Stimulated activated CD8-positive, alpha-beta memory T cell treated with anti-CD3 and anti-CD28 coated beads, Interleukin-7, amount 100 ng/mL, for 4 hours (primary cell): ENCODE measurements at regions not wholly inside any gene's neighbourhood (a gene's known extent, or its start where the extent isn't known, plus 50 kb on each side); places are given as distances from the start of the nearest gene placed in this dataset.

Source experiments
- DNase-seq, 2 donors: peaks; one replicate each; pipeline ENCODE4 v3.0.0-alpha.2; 2020; ENCODE audit warnings: low read depth in 2 of 2

DNA sequence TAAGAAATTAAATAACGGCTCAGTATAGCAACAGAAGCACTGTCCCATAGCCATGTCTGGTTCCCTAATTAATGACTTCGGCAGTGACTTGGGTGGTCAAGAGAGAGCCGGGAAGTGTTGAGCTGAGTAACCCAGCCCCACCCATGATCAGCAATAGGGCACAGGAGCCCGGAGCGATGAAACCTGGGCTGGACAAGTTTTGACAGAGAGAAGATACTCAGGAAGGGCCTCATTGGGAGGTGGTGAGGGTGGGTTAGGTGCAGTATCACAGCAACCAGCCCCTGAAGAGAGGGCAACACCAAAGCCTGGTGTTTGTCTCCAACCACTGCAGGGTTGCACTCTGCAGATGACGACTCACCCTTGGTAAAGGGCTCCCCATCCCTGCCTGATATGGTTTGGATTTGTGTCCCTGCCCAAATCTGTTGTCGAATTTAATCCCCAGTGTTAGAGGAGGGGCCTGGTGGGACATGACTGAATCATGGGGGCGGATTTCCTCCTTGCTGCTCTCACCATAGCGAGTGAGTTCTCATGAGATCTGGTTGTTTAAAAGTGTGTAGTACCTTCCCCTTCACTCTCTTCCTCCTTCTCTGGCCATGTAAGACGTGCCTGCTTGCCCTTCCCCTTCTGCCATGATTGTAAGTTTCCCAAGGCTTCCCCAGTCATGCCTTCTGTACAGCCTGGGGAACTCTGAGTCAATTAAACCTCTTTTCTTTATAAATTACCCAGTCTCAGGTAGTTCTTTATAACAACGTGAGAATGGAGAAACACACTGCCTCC, 124.9 kb upstream of the MED13L start:
- no peak for DNase-seq

DNA sequence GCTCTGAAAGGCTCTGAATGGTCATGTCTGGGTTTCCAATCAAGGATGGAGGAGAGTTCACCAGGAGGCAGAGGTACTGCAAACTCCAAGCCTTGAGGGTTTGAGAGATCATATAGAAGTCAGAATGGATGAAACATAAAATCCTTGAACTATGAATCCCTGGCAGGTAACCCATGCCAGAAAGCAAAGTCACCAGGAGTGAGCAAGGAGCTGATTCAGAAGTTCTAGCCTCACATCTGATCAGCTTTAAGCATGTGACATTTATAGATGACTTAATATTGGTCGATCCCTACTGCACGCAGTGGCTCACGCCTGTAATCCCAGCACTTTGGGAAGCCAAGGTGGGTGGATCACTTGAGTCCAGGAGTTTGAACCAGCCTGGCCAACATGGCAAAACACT, 126.1 kb upstream of the MED13L start:
- no peak for DNase-seq

DNA sequence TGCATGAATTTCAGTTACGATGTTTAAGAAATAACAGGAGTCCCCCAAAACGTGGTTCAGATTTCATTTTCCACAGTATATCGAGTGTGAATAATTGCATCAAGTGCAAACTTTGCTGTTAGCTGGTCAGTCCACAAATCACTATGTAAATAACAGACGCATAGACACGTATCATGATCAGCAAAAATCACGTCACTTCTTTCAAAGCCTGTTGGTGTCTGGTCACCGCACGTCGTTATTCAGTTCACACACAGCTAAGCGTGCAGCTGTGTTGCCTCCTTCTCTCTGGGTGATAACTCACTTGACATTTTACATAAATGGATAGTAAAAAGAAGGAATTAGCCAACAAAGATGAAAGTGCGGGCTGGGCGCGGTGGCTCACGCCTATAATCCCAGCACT, 126.8 kb upstream of the MED13L start:
- DNase-seq, result no peak

DNA sequence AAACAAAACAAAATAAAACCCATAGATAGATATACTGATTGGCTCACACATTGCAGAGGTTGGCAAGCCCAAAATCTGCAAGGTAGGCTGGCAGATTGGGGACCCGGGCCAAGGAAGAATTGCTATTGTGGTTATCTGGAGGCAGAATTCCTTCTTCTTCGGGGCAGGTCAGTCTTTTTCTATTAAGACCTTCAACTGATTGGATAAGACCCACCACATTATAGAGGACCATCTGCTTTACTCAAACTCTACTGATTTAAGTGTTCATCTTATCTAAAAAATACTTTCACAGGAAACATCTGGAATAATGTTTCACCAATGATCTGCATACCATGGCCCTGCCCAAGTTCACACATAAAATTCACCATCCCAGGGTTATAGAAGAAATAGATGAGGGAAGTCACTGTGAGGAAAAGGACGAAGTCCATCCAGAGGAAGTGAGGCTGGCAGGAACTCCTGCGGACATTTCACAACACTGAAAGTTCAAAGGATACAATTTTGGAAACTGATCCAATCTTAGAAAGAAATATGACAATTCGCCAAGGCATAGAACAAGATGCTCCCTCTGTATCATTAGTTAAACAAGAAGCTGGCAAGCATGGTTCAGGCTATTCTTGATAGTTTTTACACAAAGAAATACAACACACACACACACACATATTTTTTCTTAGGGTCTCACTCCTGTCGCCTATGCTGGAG, 127.6 kb upstream of the MED13L start:
- DNase-seq, result no peak

DNA sequence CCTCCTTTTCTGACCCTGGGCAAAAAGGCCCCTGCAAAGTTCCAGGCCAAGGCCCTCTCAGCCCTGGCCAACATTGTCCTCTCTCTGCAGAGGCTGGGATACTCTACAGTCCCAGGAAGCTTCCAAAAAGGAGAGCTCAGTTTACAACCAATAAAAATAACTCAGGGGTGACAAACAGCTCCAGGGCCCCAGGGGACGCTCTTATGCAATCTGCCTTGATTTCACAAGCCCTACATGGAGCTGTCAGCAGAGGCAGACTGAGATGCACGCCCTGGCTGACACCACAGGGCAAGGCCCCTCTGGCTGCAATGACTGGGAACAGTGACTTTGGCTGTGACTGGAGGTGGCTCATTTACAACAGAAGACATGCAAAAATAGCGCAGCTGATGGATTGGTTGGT, 129.0 kb upstream of the MED13L start:
- no peak for DNase-seq

DNA sequence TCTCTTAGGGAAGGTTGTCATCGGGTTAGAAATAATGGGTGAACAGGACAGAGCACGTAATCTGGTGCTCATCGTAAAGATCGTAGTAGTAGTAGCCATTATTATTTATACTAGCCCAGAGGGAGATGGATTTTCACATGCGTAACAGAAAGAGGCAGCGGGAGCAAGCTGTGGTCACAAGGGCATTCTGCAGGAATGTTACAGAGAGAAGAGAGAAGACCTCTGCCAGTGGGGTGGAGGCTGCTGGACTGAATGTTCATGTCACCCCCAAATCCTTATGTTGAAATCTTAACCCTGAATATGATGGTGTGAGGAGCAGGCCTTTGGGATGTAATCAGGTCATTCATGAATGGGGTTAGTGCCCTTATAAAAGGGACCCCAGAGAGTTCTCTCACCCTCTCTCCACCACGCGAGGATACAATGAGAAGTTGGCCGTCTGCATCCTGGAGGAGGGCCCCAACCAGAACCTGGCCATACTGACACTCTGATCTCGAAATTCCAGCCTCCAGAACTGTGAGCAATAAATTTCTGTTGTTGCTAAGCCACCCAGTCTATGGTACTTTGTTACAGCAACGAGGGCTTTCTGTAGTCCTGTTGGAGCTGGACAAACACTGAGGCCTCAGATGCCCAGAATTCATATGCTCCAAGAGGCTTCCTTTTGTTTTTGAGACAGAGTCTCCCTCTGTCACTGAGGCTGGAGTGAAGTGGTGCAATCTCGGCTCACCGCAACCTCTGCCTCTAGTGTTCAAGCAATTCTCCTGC, 131.2 kb upstream of the MED13L start:
- no peak for DNase-seq

DNA sequence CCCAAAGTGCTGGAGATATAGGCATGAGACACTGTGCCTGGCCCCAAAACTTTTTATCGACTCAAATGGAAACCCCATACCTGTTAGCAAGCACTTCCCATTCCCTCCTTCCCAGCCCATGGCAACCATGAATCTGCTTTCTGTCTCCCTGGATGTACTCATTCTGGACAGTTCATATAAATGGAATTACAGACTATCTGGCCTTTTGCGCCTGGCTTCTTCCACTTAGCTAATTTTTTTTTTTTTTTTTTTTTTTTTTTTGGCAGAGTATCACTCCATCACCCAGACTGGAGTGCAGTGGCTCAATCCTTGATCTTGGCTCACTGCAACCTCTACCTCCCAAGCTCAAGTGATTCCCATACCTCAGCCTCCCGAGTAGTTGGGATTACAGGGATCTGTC, 134.5 kb upstream of the MED13L start:
- no peak for DNase-seq

DNA sequence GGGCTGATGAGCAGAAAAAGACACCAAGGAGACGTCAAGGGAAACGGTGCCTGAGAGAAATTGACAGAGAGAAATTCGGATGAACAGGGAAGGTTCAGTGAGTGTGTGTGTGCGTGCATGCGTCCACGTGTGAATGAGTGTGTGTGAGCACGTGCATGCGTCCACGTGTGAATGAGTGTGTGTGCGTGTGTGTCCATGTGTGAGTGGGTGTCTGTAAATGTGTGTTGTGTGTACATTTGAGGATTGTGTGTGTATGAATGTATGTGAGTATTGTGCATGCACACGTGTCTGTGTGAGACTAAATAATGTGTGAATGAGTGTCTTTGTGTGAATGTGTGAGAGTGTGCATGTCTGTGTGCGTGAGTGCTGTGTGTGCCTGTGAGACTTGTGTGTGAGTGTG, 137.4 kb upstream of the MED13L start:
- no peak for DNase-seq

DNA sequence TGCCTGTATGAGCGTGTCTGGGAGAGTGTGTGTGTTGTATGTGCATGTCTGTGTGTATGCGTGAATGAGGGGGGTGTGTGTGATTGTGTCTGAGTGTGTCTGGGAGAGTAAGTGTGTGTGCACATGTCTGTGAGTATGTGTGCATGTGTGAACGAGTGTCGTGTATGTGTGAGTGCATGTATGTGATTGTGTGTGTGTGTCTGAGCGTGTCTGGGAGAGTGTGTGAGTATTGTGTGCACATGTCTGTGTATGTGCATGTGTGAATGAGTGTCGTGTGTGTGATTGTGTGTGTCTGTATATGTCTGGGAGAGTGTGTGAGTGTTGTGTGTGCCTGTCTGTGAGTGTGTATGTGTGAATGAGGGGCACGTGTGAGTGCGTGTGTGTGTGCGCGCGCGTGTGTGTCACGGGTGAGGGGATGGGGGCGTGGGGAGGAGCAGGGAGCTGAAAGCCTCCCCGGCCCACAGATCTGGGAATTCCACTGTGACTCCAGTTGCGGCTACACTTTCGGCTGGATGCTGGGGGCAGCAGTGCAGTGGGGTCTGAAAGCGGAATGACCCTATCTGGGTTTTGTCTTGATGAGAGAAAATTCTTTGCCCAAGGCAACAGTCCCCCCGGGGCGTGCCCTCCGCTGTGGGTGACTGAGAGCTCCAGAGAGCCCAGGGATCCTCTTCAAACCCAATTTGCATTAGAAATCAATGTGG, 138.1 kb upstream of the MED13L start:
- no peak for DNase-seq

DNA sequence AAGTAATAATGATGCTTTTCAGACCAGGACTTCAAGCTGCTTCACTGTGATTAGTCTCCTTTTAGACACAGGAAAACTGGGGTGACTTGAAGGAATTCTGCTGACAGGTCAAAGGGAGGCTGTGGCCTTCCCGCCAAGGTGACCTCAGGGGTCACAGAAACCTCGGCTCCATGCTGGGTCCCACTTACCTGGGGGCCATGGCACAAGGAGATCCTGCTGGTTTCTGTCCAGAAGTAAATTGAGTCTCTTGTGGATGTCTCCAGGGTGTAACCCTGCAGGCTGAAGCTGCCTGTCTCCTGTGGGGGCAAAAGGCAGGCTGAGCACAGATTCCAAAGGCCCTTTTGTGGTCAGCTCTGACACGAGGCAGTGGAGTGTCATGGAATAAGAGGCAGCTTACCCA, 138.7 kb upstream of the MED13L start:
- DNase-seq, result no peak

DNA sequence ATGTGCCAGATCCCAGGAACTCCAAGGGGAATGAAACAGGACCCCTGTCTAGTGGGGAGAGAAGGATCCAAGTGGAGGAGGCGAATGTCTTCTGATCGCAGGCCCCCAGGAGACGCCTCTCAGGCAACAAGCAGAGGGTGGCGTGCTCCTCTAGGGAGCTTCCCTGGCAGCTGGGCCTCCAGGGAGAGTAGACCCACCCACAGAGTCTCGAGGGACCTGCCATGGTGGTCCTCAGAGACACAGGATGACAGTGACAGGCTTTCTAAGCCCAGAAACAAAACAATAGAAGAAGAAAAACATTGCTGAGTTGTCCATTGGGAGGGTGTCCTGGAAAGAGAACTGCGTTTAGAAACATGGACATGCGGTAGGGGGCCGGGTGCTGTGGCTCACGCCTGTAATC, 140.6 kb upstream of the MAP1LC3B2 start:
- DNase-seq, result no peak

DNA sequence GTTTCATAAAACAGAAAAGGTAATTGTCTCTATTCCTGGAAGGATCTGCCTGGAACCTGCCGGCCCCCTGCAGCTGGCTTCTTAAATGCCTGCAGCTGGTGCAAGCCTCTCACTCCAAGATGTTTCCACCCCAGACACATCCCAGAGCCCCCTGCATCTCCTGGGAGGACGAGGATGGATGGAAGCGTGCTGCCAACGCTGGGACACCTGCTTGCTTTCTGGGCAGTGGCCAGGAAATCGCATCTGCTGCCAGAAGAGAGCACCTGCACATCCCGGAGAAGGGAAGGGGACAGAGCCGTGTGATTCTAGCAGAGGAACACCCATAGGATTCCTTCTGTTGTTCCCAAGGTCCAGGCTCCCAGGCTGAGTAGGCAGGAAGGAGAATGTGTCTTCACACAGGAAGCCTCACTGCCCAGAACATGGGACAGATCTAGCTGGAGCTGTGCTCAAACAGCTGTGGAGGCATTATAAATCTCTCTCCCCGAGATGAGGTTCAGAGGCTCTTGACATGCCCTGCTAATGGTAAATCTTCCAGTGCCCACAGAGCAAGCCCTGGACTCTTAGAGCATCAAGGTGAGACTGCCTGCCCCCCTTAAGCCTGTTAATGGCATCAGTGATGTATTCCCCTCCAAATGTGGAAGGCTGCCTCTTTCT, 138.8 kb upstream of the MAP1LC3B2 start:
- no peak for DNase-seq

DNA sequence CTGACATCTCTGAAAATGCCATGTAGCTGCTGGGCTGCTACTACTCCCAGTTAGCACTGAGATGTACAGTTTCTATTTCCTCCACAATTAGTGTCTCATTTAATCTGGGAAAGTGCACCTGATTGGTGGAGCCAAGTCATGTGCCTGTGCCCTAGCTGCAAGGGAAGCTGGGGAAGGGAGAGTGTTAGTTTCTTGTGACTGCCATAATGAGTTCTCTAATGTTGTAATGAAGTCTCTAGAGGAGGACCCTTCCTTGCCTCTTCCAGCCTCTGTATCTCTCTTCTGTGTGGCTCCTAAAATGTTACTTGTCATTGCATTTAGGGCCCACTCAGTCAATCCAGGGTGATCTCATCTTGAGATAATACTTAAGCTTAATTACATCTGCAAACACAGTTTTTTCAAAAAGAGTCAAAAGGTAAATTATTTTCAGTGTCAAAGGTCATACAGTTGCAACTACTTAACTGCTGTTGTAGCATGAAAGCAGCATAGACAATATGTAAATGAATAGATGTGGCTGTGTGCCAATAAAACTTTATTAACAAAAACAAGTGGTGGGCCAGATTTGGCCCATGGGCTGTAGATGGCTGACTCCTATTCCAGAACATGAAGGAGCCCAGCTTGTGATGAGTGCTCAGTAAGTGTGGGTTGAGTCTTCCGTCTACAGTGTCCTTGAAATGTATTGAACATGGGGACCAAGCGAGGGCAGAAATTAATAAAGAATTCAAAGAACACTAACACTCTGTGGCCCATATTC, 137.2 kb upstream of the MAP1LC3B2 start:
- DNase-seq, result no peak

DNA sequence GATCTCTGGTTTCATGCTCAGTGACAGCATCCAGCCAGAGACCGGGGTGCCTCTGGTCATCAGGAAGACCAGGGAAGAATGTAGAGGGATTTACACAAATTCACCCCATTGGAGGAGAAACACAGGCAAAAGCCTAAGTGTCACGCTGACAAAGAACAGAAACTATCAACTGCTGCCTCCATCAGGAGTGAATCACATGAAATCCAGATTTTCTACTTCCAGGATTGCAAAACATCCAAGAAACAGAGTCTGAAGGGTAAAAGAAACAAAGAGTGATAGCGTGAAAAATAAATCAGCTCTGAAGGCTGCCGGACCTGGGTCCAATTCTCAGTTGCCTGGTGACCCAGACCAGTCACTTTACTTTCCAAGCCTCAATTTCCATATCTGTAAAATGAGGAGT, 136.1 kb upstream of the MAP1LC3B2 start:
- no peak for DNase-seq

DNA sequence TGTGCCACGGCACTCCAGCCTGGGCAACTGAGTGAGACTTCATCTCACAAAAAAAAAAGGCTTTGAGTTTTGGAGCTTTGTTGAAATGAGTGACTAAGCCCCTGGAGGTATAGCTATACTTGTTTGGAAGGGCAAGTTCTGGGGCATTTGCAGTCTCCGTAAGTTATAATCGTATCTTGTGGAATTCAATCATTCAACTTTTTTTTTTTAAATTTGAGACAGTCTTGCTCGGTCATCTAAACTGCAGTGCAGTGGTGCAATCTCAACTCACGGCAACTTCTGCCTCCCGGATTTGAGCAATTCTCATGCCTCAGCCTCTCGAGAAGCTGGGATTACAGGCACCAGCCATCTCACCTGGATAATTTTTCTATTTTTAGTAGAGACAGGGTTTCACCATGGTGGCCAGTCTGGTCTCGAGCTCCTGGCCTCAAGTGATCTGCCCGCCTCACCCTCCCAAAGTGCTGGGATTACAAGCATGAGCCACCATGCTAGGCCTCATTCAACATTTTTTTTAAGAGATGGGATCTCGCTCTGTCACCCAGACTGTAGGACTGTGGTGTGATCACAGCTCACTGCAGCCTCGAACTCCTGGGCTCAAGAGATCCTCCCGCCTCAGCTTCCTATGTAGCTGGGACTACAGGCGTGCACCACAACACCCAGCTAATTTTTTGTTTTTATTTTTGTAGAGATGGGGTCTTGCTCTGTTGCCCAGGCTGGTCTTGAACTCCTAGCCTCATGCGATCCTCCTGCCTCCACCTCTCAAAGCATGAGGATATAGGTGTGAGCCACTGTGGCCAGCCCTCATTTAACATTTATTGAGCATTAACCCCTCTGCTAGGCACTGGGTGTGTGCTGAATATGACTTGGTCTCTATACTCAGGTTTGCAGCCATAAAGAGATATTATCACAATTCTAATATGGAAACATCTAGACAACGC, 133.7 kb upstream of the MAP1LC3B2 start:
- no peak for DNase-seq

DNA sequence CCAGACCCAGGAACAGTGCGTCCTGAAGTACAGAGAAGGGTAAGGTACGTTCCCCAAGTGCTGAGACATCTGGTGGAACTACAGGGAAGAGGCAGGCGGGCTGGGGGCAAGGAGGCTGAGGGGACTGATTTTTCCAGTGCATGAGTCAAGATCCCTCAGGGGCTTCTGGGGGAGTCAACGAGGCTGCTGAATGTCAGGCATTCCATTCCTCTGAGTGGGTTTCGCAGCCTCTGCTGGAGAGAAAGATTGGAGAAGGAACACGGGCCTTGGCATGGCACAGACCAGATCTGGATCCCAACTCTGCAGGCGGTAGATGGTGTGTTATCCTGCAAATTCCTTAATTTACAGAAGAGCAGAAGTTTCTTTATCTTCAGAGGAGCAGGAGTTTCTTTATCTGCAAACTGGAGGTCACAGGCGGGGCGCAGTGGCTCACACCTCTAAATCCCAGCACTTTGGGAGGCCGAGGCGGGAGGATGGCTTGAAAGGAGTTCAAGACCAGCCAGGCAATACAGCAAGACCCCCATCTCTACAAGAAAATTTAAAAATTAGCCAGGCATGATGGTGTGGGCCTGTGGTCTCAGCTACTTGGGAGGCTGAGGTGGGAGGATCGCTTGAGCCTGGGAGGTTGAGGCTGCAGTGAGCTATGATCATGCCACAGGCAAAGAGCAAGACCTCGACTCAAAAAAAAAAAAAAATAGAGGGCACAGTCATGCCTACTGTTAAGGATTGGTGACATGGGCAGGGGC, 132.6 kb upstream of the MAP1LC3B2 start:
- DNase-seq, result no peak

DNA sequence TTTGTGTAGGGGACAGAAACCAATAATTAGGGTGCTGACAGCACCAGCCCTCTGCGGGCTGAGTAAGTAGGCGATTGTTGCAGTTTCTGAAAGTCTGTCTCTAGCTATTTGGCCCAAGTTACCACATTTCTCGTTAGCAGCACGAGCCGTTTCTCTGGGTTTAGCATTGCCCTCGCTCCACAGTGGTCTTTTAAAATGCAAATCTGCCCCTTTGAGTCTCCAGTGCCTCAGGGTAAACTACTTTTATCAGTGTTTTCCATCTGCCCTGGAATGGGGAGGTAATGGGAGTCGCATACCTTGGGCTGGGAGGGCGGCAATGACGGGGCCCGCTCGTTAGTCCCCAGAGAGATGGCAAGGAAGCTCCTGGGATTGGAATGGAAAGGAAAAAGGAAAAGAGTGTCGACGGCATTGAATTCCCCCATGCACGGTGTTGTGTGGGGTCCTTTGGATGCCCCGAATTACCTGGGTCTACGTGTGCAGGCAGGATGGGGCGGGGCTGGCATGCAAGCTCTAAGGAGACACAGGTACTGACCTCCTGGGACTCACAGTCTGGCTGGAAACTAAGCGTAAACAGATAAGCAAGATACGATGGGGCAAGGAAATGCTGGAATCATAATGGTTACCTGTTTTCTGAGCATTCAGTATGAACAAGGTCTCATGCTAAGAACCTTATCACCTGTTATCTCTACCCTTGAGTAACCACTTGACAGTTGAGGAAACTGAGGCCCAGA, 131.8 kb upstream of the MAP1LC3B2 start:
- no peak for DNase-seq

DNA sequence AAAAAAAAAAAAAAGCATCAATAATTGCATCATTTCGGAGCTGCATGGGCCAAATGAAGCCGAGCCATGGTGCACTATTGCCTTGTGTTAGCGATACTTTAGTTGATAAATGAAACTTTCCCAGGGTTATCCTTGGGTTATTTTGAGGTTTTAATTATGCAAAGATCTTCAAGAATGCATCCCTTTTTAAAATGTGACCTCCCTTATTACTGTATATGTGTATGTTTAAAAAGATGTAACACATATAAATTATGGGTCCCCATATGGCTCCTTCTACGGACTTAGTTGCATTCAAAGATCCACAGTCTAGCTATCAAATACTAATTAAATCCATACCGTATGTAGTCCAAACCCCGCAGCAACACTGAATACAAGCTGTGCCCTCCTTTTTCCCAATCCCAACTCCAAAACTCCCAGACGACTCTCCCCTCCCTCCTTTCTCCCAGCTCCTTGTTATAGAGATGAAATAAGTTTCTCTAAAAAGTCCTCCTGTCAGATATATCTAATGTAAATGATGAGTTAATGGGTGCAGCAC, 129.3 kb upstream of the MAP1LC3B2 start:
- no peak for DNase-seq
